ENCODE measurements at regions not wholly inside any gene's neighbourhood (a gene's known extent, or its start where the extent isn't known, plus 50 kb on each side); places are given as distances from the start of the nearest gene placed in this dataset.

DNA sequence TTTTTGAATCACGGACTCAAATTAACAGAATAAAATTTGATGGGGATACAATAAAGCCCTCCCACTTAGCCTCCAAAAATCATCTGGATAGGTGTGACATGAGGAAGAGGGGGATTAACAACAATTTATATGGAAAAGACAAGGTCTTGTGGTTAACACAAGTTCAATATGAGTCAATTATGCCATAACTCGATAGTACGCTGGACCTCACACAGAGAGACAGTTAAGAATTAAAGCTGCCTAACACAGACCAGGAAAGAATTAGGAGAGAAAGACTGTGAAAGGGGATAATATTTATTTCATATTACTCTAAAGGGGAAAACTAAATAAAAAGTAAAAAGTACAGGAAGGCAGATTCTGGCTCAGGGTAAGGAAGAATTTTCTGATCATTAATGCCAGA is 243.7 kb upstream of the LYPLAL1 start:
- Mint-ChIP-seq H3K27me3 (ENCODE audit: low read depth in 3 of 3) (peaks cover 0 to 4% (median 0%) of the 10 kb centered on the region in 3 donors), H3K9me3 (peaks cover 0 to 5% (median 0%) of the 10 kb centered on the region in 7 donors), H3K27ac (no peak overlapping the region), H3K4me1 (no peaks in the 10 kb centered on the region), H3K4me3 (no peak overlapping the region), H3K36me3 (no peaks in the 10 kb centered on the region)
- DNase-seq = no peak
- no peaks in the 10 kb centered on the region for H4K20me1 ChIP-seq (ENCODE audit: insufficient read depth, low read length)
- H3K36me3 ChIP-seq (replicated peaks in 1 of 2; ENCODE audit: control insufficient read depth in 1 of 2, insufficient read depth in 2 of 2, low read length in 2 of 2) = no peaks in the 10 kb centered on the region
- H3K27me3 ChIP-seq (ENCODE audit: control insufficient read depth in 2 of 2, insufficient read depth in 2 of 2, low read length in 2 of 2) = no peaks in the 10 kb centered on the region
- no CpG with 5 or more reads among the region's 3 CpGs for WGBS (ENCODE audit: insufficient coverage)
- no peaks in the 10 kb centered on the region for H3K4me1 ChIP-seq (ENCODE audit: control insufficient read depth in 1 of 2, insufficient read depth in 2 of 2, low read length in 2 of 2)
- TF ChIP-seq, protein P1, sequence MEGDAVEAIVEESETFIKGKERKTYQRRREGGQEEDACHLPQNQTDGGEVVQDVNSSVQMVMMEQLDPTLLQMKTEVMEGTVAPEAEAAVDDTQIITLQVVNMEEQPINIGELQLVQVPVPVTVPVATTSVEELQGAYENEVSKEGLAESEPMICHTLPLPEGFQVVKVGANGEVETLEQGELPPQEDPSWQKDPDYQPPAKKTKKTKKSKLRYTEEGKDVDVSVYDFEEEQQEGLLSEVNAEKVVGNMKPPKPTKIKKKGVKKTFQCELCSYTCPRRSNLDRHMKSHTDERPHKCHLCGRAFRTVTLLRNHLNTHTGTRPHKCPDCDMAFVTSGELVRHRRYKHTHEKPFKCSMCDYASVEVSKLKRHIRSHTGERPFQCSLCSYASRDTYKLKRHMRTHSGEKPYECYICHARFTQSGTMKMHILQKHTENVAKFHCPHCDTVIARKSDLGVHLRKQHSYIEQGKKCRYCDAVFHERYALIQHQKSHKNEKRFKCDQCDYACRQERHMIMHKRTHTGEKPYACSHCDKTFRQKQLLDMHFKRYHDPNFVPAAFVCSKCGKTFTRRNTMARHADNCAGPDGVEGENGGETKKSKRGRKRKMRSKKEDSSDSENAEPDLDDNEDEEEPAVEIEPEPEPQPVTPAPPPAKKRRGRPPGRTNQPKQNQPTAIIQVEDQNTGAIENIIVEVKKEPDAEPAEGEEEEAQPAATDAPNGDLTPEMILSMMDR (IDR thresholded peaks at IDR 0.05) = no peak
- intact Hi-C loops (cut with micrococcal nuclease) = no loop called here
- H3K4me3 ChIP-seq (replicated peaks in 1 of 3; ENCODE audit: low read depth in 2 of 3, low read length in 3 of 3) = no peak overlapping the region
- H3K27ac ChIP-seq (ENCODE audit: low read depth in 1 of 2, low read length in 2 of 2) = no peak overlapping the region
- H3K4me2 ChIP-seq (replicated peaks; ENCODE audit: extremely low read depth, low read length, poor library complexity, severe bottlenecking) = no peak overlapping the region
- no peaks in the 10 kb centered on the region for H3K9me3 ChIP-seq (replicated peaks in 1 of 2; ENCODE audit: control insufficient read depth in 1 of 2, insufficient read depth in 1 of 2, low read length in 2 of 2)
- no peak overlapping the region for H3K9ac ChIP-seq (ENCODE audit: insufficient read depth, low read length, poor library complexity, severe bottlenecking)
- H3K79me2 ChIP-seq (ENCODE audit: insufficient read depth, low read length) = no peaks in the 10 kb centered on the region
- H2AFZ ChIP-seq (ENCODE audit: insufficient read depth, low read depth, low read length, poor library complexity, severe bottlenecking) = no peak overlapping the region

DNA sequence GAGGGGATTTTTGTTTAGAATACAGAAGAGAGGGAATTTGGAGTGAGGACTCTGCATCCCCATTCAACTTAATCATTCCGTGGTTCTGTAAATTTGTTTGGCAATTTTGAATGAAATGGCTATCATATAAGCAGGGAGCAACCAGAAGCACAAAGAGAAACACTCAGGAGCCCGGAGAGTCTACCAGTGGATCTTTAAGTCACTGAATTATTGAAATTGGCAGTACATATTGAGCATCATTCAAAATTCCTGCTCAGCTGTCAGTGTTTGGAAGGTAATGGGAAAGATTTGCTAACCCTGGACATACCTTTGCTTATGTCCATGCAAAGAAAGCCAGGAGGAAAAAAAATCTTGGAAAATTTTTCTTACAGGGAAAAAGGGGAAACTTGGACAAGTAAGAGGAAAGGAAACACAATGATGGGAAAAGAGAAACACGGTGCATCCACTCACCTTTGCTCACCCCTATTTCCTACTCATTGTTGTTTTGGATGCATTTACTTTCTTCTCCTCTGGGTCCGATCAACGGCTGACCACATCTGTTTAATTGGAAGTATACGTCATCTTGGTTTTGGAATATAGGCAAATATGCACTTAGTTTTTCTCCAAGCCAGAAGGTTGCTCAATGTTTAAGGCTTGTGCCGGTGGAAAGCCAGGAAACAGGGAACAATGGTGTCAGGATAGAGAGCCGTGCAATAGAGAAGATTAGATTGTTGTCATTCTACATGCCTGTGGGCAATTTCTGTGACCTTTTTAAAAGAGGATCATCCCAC is 243.0 kb upstream of the LYPLAL1 start:
- no CpG with 5 or more reads among the region's 8 CpGs for WGBS (ENCODE audit: insufficient coverage)
- no peak overlapping the region for H2AFZ ChIP-seq (ENCODE audit: insufficient read depth, low read depth, low read length, poor library complexity, severe bottlenecking)
- no peak for DNase-seq
- intact Hi-C loops (cut with micrococcal nuclease) = no loop called here
- no peaks in the 10 kb centered on the region for H3K36me3 ChIP-seq (replicated peaks in 1 of 2; ENCODE audit: control insufficient read depth in 1 of 2, insufficient read depth in 2 of 2, low read length in 2 of 2)
- no peaks in the 10 kb centered on the region for H3K79me2 ChIP-seq (ENCODE audit: insufficient read depth, low read length)
- no peaks in the 10 kb centered on the region for H3K9me3 ChIP-seq (replicated peaks in 1 of 2; ENCODE audit: control insufficient read depth in 1 of 2, insufficient read depth in 1 of 2, low read length in 2 of 2)
- H3K27me3 ChIP-seq (ENCODE audit: control insufficient read depth in 2 of 2, insufficient read depth in 2 of 2, low read length in 2 of 2) = no peaks in the 10 kb centered on the region
- no peak overlapping the region for H3K27ac ChIP-seq (ENCODE audit: low read depth in 1 of 2, low read length in 2 of 2)
- H3K36me3 Mint-ChIP-seq = no peaks in the 10 kb centered on the region
- H3K27me3 Mint-ChIP-seq (ENCODE audit: low read depth in 3 of 3) = peaks cover 0 to 4% (median 0%) of the 10 kb centered on the region in 3 donors
- H3K9ac ChIP-seq (ENCODE audit: insufficient read depth, low read length, poor library complexity, severe bottlenecking) = no peak overlapping the region
- no peaks in the 10 kb centered on the region for H4K20me1 ChIP-seq (ENCODE audit: insufficient read depth, low read length)
- no peak overlapping the region for H3K27ac Mint-ChIP-seq
- TF ChIP-seq, protein P1 (IDR thresholded peaks at IDR 0.05) = no peak
- H3K4me1 ChIP-seq (ENCODE audit: control insufficient read depth in 1 of 2, insufficient read depth in 2 of 2, low read length in 2 of 2) = no peaks in the 10 kb centered on the region
- H3K4me3 ChIP-seq (replicated peaks in 1 of 3; ENCODE audit: low read depth in 2 of 3, low read length in 3 of 3) = no peak overlapping the region
- H3K4me1 Mint-ChIP-seq = no peaks in the 10 kb centered on the region
- no peak overlapping the region for H3K4me3 Mint-ChIP-seq
- H3K4me2 ChIP-seq (replicated peaks; ENCODE audit: extremely low read depth, low read length, poor library complexity, severe bottlenecking) = no peak overlapping the region
- peaks cover 0 to 5% (median 0%) of the 10 kb centered on the region in 7 donors for H3K9me3 Mint-ChIP-seq
